ENCODE measurements at regions not wholly inside any gene's neighbourhood (a gene's known extent, or its start where the extent isn't known, plus 50 kb on each side); places are given as distances from the start of the nearest gene placed in this dataset.
A peak's percentile ranks its signal among the peaks of the same experiment; 100 is the strongest.

DNA sequence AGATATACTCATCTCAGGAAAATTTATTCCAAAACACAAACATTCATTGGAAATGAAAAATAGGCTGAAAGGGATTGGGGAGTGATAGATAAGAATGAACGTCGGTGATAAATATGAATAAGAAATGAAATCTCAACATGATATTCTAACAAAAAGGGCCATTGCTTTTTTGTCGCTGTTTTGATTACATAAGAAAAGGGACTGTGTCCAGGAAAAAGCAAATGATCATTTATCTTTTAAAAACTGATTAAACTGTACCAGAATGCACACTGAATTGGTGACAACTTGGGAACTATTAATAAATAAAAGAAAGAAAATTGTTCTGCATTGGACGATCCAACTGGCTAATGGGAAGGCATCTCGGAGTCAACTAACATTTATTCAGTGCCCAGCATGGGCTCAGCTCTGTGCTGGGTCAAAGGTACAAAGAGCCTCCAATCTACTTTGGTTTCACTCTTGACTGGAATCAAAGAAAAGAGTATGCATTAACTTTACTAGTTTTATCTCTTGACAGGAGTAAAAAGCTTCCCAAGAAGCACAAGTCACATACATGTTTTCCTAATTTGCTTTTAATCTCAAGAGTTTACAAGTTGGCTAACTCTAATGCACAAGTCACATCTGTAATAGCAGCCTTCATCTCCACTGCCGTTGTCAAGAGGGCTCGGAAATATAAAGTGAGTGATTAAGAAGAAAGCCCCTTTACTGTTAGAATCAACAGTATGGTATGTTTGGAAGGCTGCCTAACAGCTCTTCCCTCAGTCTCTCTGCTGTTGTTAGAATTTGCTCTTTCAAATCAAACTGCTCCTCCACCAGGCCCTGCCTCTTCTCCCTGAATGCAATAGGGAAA, 280.0 kb downstream of the IGSF11 start:
- no peak for DNase-seq

DNA sequence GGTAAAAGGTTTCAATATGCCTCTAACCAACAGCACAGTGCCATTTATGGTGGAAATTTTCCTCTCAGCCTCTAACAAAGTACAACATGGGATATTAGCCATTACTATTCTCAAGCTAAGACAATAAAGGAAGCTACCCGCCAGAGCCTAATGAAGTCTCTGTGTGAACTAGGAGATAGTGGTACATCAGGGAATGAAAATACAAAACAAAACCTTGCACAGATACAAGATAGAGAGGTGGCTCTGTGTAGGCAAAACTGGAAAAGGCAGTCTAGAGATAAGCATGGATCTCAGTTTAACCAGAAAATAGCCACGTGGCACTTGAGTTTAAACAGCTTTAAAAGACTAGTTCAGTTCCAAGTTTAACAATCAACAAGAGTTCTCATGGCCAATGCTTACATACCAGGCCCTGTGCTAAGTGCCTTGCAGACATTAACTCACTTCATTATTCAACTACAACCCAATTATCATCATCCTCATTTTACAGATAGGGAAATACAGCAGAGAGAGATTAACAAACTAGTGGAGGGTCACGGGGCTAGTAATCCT, 279.3 kb downstream of the IGSF11 start:
- no peak for DNase-seq

DNA sequence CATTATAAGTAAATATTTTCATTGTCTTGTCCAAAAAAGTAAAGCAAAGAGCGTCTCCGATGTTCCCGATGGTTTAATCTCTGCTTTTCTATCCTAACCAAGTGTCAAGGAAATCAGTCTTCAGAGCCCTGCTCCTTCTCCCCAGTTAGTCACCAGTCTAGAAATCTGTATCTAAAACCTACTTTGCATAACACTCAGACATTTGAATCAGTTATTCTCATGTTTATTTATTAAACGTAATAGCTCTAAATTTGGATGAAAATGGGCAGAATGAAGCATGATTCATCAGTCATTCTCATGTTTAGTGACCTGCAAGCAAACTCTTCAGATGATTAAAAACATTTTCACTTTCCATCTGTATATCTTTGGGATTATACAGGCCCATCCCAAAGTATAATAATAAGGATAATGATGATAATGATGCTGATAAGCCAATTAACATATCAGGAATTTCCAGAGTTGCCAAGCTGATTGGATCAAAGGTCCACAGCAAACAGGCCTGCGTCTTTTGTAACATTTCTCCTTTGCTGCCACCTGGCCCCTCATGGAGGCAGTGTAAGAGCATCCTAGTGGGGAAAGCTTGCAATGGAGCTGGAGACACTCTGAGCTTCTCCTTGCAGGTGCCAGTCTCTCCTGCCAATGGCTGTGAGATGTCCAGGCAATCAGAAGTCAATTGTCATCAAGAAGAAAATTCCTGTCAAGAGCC, 273.9 kb downstream of the IGSF11 start:
- DNase-seq, result peak; percentile 31 to 96 (median 71)

DNA sequence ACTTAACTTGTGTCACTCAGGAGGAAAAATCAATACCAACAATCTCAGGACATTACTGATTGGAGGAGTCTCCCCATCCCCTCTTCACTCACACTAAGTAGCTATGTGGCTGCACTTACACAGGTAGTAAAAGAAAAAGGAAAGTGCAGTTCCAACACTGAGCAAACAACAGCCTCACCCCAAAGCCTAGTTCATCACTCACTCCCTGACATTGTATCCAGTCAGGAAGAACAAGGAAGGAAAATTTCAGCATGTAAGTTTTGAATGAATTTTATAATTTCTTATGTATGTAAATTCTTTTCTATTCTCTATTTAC, 273.4 kb downstream of the IGSF11 start:
- no peak for DNase-seq

DNA sequence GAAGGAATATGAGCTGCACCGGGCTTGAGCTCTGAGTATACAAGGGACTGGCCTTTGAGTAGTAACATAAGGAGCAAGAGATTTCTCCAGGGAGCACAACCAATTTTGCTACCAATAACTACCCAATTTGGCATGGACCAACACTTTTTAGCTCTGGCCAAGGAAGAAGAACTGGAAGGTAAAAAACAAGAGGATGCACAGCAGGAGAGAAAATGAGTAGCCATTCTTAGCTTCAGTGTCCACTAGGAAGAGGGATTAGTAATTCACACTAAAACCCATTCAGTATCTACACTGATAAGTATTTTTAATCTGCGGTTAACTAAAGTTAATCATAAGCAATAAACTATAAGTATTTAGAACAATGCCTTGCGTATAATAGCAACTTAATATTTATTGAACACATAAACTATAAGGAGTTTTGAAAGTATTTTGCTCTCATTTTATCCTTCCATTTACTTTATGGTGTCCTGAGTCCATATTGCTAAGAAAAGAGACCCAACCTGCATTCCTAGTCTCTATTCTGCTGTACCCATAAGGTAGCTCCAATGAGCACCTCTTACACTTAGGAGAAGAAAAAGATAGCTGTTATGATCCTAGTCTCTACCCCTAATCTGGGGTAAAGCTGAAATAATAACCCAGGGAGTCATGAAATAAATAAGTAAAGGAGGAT, 268.9 kb downstream of the IGSF11 start:
- DNase-seq, result no peak

DNA sequence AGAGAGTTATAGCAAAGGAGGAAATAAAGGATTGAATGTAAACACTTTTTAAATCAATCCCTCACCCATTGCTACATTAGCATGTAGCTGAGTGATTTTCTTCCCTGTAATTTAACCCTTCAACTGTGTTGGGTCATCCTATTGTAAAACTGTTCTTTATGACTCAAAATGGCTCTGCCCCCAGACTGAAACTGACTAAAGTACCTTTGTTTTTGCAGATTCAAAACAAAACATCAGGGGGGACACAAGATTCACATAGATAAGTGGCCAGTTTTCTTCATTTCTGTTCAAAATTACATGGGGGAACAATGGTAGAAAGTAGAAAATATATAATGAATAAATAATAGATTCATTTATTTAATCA, 268.4 kb downstream of the IGSF11 start:
- no peak for DNase-seq

DNA sequence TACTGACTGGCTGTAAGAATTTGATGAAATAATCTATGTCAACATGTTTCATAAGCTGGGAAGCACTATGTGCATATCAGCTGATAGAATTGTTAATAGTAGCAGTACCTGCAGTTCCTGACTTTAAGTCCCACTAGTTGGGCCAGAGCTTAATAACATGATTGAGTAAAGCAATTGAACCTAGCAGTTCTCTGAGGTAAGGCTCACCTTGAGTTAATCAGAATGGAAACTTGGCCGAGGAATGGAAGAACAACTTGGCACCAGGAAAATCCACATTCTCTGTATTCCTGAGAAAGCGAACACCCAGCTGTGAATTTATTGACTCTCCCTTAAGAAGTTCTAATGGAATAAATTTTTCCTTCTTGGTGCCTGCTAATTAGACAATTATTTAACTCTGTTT, 262.6 kb downstream of the IGSF11 start:
- peak in 1 of 3 experiments; percentile 52 for DNase-seq

DNA sequence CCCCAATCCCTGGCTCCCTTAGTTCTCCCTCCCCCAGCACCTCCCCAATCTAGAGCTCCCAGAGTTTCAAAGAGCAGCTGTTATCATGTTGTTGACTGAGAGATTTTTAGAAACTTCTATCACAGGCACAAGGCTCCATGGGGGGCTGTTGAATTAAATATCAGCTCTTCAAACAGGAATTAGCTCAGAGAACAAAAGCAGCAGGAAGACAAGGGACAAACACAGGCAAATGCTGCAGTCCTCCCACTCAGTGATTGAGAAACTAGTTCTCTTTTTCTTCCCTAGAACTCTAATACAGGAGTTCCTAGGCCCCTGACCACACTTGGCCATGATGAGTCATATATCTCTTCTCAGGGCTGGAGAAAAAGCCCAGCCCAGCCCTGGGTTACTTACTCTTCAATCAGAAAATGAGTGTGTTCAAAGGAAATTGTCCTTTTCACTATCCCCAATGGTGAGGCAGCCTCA, 262.1 kb downstream of the IGSF11 start:
- DNase-seq, result peak in 2 of 3 experiments; percentile 67 to 85

DNA sequence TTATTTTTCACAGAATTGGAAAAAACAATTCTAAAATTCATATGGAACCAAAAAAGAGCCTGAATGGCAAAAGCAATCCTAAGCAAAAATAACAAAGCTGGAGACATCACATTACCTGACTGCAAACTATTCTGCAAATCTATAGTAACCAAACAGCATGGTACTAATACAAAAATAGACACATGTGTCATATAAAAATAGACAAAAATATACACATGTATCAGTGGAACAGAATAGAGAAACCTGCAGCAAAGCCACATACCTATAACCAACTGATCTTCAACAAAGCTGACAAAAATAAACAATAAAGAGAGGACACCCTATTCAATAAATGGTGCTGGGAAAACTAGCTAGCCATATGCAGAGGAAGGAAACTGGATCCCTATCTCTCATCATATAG, 259.6 kb downstream of the IGSF11 start:
- DNase-seq, result no peak

DNA sequence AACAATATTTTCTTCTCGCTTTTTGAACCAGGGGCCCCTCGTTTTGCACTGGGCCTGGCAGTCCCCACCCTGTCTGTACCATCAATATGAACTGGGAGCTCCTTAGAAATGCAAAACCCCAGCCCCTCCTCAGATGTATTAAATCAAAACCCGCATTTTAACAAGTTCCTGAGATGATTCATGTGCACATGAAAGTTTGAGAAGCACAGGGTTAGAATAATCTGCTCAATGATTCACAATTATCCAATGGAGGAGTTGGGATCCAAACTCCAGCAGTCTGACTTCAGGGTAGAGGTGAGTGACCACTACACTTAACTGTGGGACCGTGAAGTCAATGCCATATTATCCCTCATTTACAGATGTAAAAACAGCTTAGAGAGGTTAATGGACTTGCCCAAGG, 256.4 kb downstream of the IGSF11 start:
- DNase-seq, result no peak

DNA sequence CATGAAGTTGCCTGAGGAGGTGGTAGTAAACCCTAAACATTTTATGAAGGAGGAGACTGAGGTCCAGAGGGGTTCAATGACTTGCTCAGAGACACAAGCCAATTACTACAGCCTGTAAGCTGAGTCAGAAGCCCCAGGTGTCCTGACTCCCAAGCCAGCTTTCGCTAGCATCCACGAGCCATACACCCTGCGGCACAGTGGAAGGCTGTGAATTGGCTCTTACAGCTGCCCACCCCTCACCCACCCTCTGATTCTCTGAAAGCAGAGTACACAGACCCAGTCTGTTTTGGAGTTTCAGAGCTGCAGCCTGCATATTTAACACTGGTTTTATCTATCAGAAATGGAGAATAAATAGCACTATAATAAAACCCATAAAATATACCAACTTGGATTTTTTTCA, 253.4 kb downstream of the IGSF11 start:
- peak in 1 of 3 experiments; percentile 29 for DNase-seq

DNA sequence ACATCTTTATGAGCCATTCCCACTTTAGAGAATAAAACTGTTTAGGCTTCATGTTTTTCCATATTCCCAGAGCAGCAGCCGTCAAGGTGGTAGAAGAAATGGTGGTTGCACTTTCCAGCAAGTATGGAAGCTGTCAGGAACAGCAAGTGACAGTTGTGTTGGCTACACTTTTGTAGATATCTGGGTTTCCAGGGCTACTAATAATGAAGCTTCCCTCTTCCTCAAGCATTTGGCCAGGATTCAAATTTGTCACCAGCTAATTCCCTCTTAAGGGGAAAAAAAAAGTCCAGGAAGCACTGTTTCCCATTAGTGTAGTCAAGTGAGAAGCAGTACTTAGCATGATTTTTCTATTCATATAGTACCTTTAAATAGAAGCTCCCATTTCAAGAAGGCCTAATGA, 252.8 kb downstream of the IGSF11 start:
- peak in 1 of 3 experiments; percentile 42 for DNase-seq

DNA sequence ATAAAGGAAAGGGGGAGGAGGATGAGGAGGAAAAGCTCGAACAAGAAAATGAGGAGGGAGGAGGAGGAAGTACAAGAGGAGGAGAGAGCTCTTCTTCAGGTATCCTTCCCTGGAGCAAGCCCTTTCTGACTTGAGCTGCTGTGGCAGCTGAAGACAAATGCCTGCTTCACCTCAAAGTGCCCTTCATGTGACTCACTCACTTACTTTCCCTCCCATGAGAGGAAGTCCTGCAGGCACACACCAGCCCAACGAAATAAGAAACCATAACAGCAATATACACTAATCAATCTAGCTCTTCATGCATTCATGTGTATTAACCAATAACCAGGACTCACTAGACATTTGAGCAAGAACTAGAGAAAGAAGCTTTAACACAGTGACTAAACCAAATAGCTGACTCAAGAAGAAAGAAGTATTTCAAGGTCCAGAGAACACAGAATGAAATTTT, 251.9 kb downstream of the IGSF11 start:
- no peak for DNase-seq

DNA sequence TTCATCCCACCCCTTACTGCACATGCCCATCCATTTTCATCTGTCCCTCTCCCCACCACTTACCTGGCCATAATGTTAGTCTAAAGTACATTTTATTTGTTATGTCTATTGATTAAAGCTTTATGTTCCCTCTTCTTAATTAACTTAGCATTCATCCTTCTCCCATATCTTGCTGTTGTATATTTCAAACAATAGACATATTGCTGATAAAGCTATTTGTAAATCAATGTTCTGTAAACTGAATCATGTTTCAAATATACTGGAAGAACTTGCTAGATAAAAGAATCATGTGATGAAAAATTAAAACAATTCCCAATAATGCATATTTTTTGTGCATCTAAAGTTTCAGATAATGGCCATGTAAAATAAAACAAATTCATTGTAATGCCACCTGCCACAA, 249.2 kb downstream of the IGSF11 start:
- no peak for DNase-seq

DNA sequence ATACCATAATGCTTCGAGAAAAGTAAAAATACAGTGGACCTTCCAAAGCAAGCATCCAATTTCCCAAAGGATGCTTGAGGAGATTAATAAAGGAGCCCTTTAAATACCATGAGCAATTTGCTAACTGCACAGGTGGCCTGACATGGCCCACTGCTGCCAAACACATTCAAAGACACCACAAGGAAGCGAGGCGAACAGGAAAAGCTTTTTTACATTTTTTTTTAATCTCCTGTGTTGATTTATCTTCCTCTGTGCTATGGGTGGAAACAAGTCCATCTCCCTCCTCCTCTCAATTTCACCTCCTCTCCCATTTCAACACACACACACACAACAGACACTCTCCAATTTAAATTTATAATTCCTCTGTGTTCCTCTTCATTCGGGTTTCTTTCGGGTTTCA, 243.4 kb downstream of the IGSF11 start:
- no peak for DNase-seq

DNA sequence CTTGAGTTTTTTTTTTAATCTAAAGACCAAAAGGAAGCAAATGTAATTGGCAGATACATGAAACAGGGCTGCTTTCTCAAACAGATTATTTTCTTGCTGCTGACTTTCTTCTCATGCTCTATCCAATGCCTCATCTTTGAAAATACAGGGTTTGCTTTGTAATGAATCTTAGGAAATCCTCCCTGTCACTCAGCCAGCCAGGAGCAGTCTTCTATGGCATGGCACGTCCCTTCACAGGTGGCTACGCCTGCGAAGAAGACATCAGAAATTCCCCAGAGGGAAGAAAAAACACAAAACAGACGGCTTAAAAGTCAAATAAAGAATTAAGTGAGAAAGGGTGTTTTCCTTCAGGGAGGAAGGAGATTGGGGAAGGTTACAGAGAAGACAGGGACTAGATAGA, 242.5 kb downstream of the IGSF11 start:
- DNase-seq, result no peak

DNA sequence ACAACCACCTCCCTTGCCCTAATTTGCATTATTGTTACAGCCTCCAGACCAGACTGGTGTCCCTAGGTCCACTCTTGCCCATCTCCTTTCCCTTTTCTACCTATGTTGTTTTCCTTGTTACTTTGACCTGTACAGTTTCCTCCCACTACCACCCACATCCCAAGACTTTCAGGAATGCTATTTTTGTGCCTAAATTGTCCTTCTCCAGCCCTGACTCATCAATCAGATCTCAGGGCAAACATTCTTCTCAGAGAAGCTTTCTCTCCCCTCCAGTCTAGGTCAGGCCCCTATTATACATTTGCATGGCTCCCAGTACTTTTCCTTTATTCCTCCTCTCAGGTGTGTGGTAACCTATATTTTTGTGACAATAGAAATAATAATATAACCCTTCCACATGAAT, 241.5 kb downstream of the IGSF11 start:
- no peak for DNase-seq

DNA sequence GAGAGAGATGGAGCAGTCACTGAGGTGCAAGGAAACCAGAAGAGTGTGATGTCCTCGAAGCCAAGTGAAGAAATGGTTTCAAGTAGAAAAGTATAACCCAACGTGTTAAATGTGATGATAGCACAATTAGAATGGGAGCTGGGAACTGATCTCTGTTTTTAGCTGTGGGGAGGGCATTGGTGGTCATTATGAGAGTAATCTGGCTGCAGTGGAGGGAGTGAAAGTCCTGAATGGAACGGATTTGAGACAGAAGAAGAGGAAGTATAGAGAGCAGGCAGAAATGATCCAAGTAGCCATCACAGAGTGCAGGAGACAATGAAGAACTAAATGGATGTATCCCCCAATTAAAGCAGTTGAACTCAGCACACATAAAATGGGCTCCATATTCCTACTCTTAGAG, 235.3 kb downstream of the IGSF11 start:
- no peak for DNase-seq

DNA sequence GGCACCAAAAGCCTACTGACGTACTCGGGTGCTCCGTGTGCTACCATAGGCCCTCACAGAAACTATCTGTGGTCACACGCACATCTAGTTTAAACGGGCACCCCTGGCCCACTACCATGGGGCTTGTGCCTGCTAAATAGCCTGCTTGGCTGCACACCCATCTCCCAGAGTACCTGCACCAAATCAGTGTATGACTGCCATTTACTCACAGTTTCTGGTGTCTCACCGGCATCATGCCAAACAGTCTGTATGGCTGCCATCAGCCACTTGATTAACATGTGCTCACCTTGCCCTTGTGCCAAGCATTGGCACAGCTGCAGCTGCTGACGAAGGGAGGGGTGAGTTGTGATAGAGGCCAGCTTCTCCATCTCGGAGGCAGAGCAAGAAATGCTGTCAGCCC, 232.7 kb downstream of the IGSF11 start:
- DNase-seq, result no peak

DNA sequence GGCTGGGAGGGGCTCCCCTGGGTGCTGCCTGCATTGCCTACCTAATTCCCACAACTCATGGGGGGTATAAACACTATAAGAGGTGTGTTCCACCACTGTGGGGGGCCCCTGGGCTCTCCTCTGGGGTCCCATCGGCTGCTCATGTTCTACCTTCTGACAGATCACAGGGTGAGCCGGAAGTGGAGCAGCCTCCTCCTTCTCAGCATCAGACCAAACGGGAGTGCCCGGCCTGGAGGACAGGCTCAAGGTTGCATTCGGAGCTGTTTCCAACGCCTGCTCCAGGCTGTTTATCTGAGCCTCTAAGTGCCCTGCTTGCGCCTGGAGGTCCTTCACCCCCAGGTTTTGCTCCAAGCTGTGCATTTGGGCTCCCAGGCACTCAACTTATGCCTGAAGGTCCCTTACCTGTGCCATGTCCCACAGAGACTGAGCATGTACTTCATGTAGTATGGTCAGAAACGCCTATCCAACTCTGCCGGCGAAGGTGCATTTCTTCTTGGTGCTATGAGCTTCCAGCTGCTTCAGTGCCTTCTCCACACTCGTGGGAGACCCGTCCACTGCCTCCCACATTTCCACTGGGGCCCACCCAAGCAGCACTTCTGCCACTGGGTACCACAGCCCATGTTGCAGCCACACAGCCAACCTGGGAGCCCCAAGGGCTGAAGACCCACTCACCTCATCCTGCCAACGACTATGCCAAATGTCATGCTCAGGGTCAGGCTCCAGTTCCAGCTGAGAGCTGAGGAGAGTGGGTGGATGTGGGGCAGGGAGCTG, 232.1 kb downstream of the IGSF11 start:
- no peak for DNase-seq

DNA sequence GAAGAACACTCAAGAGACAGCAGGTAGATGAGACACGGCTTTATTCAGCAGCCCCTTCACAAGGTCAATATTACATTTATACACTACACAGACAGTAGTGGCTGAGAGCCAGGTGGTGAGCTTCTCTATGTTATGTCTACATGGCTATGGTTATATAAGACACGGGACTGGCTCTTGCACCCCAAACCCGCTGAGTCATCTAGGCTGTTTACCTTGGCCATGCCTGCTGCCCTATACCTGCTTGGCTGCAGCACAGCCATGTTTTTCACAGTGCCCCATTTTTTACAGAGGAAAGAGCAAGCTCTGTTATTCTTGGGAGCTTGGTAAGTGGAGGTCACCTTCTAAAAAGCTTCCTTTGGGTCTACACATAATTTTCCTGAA, 231.6 kb downstream of the IGSF11 start:
- DNase-seq, result no peak

DNA sequence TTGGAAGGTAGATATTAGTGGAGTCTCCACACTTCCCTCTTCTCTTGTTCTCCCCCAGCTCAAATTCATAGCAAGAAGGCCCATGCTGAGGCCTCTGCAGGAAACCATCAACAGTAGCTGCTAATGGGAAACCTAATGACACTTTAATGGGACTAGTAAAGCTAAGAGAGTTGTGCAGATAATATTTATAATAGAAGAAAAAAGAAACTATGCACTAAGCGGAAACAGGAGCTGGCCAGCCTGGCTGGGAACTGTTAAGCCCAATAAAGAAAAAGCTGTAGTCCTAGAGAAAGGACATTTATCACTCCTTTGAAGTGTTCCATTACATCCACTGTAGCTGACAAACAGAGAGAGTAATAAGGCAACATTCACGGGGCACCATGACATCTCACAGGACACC, 229.6 kb downstream of the IGSF11 start:
- DNase-seq, result peak in 1 of 3 experiments; percentile 67

DNA sequence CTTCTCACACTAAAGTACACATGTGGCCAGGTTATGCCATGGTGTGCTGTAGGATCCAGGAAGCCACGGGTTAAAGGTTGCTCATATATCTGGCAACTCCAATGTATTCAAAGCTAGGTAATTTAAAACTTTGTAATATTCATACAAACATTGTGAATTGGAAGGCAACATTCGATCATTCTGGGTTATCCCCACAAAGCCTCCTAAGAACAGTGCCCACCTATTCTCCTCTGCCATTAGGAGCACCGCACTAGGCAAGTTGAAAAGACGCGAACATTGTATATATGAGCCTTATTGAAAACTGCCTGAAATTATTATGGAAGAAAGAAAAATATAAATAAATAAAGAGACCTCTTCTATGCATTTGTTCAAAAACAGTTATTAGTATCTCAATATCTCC, 228.2 kb downstream of the IGSF11 start:
- no peak for DNase-seq
